Thyroid gland (tissue), 4 donors: ENCODE measurements at regions not wholly inside any gene's neighbourhood (a gene's known extent, or its start where the extent isn't known, plus 50 kb on each side); places are given as distances from the start of the nearest gene placed in this dataset.

ENCODE experiments used
- POLR2A ChIP-seq, 2 donors: fragments of 450-650 bp; IDR thresholded peaks; one replicate each; pipeline ENCODE4 v1.6.1; 2017; ENCODE audit warnings: antibody characterized with exemption in 2 of 2, mild to moderate bottlenecking in 2 of 2, moderate library complexity in 1 of 2
- TF ChIP-seq, protein P1 (sequence below), 6 experiments: fragments of 200-600 bp in 3 of 6; fragments of 450-650 bp in 3 of 6; sonication (generic) in 3 of 6; IDR thresholded peaks; one replicate each; pipeline ENCODE4 v1.5.1; 2016 to 2019; ENCODE audit warnings: antibody characterized with exemption in 6 of 6, mild to moderate bottlenecking in 2 of 6, inconsistent platforms in 1 of 6, moderate library complexity in 1 of 6

DNA sequence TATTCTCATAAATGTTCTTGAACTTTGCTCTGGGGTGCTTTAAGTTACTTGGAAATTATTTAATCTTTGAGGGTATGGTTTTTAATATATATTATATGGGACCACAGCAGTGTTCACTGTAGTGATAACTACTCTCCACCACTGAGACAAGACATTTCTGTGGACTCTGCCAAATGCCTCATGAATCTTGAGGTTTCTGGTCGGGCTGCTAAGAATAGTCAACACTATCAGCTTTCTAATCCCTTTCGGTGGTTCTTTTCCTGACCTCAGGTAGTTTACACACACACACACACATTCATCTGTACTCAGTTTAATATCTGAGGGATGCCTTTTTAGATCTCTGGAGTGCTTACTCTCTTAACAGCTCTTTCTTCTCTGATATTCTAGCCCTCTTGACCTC, 500.7 kb downstream of the MAFB start:
- TF ChIP-seq, protein P1, sequence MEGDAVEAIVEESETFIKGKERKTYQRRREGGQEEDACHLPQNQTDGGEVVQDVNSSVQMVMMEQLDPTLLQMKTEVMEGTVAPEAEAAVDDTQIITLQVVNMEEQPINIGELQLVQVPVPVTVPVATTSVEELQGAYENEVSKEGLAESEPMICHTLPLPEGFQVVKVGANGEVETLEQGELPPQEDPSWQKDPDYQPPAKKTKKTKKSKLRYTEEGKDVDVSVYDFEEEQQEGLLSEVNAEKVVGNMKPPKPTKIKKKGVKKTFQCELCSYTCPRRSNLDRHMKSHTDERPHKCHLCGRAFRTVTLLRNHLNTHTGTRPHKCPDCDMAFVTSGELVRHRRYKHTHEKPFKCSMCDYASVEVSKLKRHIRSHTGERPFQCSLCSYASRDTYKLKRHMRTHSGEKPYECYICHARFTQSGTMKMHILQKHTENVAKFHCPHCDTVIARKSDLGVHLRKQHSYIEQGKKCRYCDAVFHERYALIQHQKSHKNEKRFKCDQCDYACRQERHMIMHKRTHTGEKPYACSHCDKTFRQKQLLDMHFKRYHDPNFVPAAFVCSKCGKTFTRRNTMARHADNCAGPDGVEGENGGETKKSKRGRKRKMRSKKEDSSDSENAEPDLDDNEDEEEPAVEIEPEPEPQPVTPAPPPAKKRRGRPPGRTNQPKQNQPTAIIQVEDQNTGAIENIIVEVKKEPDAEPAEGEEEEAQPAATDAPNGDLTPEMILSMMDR (IDR thresholded peaks at IDR 0.05), result no peak
- no peak for TF ChIP-seq POLR2A (IDR thresholded peaks at IDR 0.05)
